BLaER1 treated with 17β-estradiol and CSF1 and Interleukin-3, amounts not matched to agents 10 nM and 100 nM (cell line): ENCODE measurements at regions not wholly inside any gene's neighbourhood (a gene's known extent, or its start where the extent isn't known, plus 50 kb on each side); places are given as distances from the start of the nearest gene placed in this dataset.

Experiments used
- H3K27ac ChIP-seq, 11 experiments: shearing (Covaris generic); formaldehyde crosslinking; 2 replicates each; pipeline ENCODE4 v1.8.1; 2022
- H3K27me3 ChIP-seq, 11 experiments: shearing (Covaris generic); formaldehyde crosslinking; 2 replicates each; pipeline ENCODE4 v1.8.1; 2022
- H3K36me3 ChIP-seq, 11 experiments: shearing (Covaris generic); formaldehyde crosslinking; 2 replicates each; pipeline ENCODE4 v1.8.1; 2022
- H3K4me1 ChIP-seq, 10 experiments: shearing (Covaris generic); formaldehyde crosslinking; 2 replicates each; pipeline ENCODE4 v1.8.1; 2022
- H3K4me2 ChIP-seq, 11 experiments: shearing (Covaris generic); formaldehyde crosslinking; 2 replicates each; pipeline ENCODE4 v1.8.1; 2022
- H3K4me3 ChIP-seq, 10 experiments: shearing (Covaris generic); formaldehyde crosslinking; 2 replicates each; pipeline ENCODE4 v1.8.1; 2022
- H3K9ac ChIP-seq, 11 experiments: shearing (Covaris generic); formaldehyde crosslinking; 2 replicates each; pipeline ENCODE4 v1.8.1; 2022
- H3K9me3 ChIP-seq, 11 experiments: shearing (Covaris generic); formaldehyde crosslinking; replicated peaks in 1 of 11; 2 replicates each; pipeline ENCODE4 v1.8.1; 2022
- H4K20me1 ChIP-seq, 11 experiments: shearing (Covaris generic); formaldehyde crosslinking; 2 replicates each; pipeline ENCODE4 v1.8.1; 2022
- Cebpa-rat ChIP-seq, 11 experiments: shearing (Covaris generic); IDR thresholded peaks; 2 replicates each; pipeline ENCODE4 v1.8.1; 2022

DNA sequence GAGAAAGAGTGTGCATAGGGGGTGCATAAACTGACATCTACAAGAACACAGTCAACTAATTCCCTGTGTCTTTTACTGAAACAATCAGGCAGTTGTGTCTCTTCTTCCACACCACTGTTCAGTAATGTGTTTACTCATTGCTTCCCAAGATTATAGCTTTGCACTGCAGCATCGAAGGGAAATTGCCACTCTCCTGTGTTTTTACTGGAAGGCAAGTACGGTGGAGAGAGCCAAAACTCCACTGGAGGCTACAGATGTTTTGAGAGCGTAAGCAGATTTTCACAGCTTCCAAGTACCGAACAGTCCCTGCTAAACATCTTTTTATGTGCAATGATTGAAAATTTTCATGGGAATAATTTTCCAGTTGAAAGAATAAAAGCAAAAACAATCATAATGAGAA is 510.5 kb upstream of the AKR1E2 start:
- no peak for TF ChIP-seq Cebpa-rat (IDR thresholded peaks at IDR 0.05)

DNA sequence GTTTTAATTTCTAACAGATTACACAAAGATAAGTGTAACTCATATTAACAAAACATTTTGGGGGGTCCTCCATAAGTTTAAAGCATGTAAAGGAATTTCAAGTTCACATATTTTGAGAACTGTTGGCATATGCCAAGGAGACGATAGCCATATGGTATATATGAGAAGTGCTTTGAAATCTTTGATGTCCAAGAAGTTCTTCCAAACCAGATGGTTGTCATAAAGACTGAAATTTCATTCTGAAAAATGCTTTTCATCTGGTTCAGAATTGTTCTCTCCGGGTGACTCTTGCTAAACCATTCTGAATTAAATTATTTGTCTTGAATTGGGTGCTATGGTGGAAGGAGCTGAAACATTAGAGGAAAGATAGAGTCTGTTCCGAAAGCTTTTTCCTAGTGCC is 513.0 kb upstream of the AKR1E2 start:
- Histone ChIP-seq H3K4me2 (no peak overlapping the region), H3K36me3 (no peaks in the 10 kb centered on the region), H3K9me3 (peaks cover 7 to 31% (median 25%) of the 10 kb centered on the region in 11 experiments; a peak in 18 of 22 replicates), H3K27ac (no peak overlapping the region), H3K27me3 (no peaks in the 10 kb centered on the region), H3K9ac (no peak overlapping the region), H4K20me1 (no peaks in the 10 kb centered on the region), H3K4me3 (no peak overlapping the region), H3K4me1 (peaks cover 0 to 32% (median 16%) of the 10 kb centered on the region in 10 experiments; a peak in 19 of 20 replicates)
- TF ChIP-seq Cebpa-rat (IDR thresholded peaks at IDR 0.05) = no peak

More for the DNA sequence above, 510.5 kb upstream of the AKR1E2 start:
- Histone ChIP-seq H3K9me3 (peaks cover 6 to 19% (median 15%) of the 10 kb centered on the region in 11 experiments; a peak in 16 of 22 replicates), H3K9ac (no peak overlapping the region), H3K27me3 (no peaks in the 10 kb centered on the region), H3K27ac (no peak overlapping the region), H3K4me1 (peaks cover 0 to 16% (median 5%) of the 10 kb centered on the region in 10 experiments; a peak in 17 of 20 replicates), H4K20me1 (no peaks in the 10 kb centered on the region), H3K4me3 (no peak overlapping the region), H3K36me3 (no peaks in the 10 kb centered on the region), H3K4me2 (no peak overlapping the region)

GRCh38 chr10:4312051-4312835 is 513.8 kb upstream of the AKR1E2 start:
- H3K9me3 ChIP-seq = peaks cover 7 to 34% (median 25%) of the 10 kb centered on the region in 11 experiments; a peak in 18 of 22 replicates
- no peak overlapping the region for H3K27ac ChIP-seq
- H3K4me1 ChIP-seq = peaks cover 0 to 32% (median 16%) of the 10 kb centered on the region in 10 experiments; a peak in 19 of 20 replicates
- no peak overlapping the region for H3K4me3 ChIP-seq
- H3K27me3 ChIP-seq = no peaks in the 10 kb centered on the region
- no peak for TF ChIP-seq Cebpa-rat (IDR thresholded peaks at IDR 0.05)
- no peak overlapping the region for H3K4me2 ChIP-seq
- H4K20me1 ChIP-seq = no peaks in the 10 kb centered on the region
- H3K9ac ChIP-seq = no peak overlapping the region
- no peaks in the 10 kb centered on the region for H3K36me3 ChIP-seq

GRCh38 chr10:4310172-4310571 is 515.8 kb upstream of the AKR1E2 start:
- Histone ChIP-seq H3K9me3 (peaks cover 7 to 34% (median 25%) of the 10 kb centered on the region in 11 experiments; a peak in 18 of 22 replicates), H3K4me2 (peak overlapping the region; percentile 33 to 74 (median 59)), H3K27ac (peak overlapping the region in 4 of 11 experiments; percentile 12 to 38 (median 26); a peak in 3 of 22 replicates), H3K36me3 (no peaks in the 10 kb centered on the region), H4K20me1 (no peaks in the 10 kb centered on the region), H3K27me3 (no peaks in the 10 kb centered on the region), H3K4me3 (peak overlapping the region in 5 of 10 experiments; percentile 12 to 34 (median 25); a peak in 4 of 20 replicates), H3K4me1 (peaks cover 0 to 32% (median 16%) of the 10 kb centered on the region in 10 experiments; a peak in 19 of 20 replicates), H3K9ac (0 out of 22 replicates have a peak overlapping the region, but pooled peaks of 1 of the 11 experiments have one; percentile 16)
- TF ChIP-seq Cebpa-rat (IDR thresholded peaks at IDR 0.05) = no peak

GRCh38 chr10:4307910-4308309 is 518.1 kb upstream of the AKR1E2 start:
- no peak overlapping the region for H3K4me3 ChIP-seq
- H3K4me2 ChIP-seq = no peak overlapping the region
- H3K36me3 ChIP-seq = no peaks in the 10 kb centered on the region

GRCh38 chr10:4306871-4307270 is 519.1 kb upstream of the AKR1E2 start:
- Histone ChIP-seq H3K27me3 (no peaks in the 10 kb centered on the region), H3K36me3 (no peaks in the 10 kb centered on the region), H3K27ac (no peak overlapping the region), H3K9ac (no peak overlapping the region), H3K4me3 (no peak overlapping the region), H3K4me2 (no peak overlapping the region), H3K4me1 (peaks cover 8 to 30% (median 19%) of the 10 kb centered on the region in 10 experiments; a peak in 19 of 20 replicates), H3K9me3 (peaks cover 7 to 30% (median 21%) of the 10 kb centered on the region in 11 experiments; a peak in 18 of 22 replicates), H4K20me1 (no peaks in the 10 kb centered on the region)
- TF ChIP-seq Cebpa-rat (IDR thresholded peaks at IDR 0.05) = no peak

More at GRCh38 chr10:4307910-4308309, 518.1 kb upstream of the AKR1E2 start:
- TF ChIP-seq Cebpa-rat (IDR thresholded peaks at IDR 0.05) = no peak
- peaks cover 8 to 32% (median 19%) of the 10 kb centered on the region in 10 experiments; a peak in 19 of 20 replicates for H3K4me1 ChIP-seq
- H4K20me1 ChIP-seq = no peaks in the 10 kb centered on the region
- H3K9me3 ChIP-seq = peaks cover 7 to 34% (median 22%) of the 10 kb centered on the region in 11 experiments; a peak in 18 of 22 replicates
- no peaks in the 10 kb centered on the region for H3K27me3 ChIP-seq
- no peak overlapping the region for H3K27ac ChIP-seq
- no peak overlapping the region for H3K9ac ChIP-seq

GRCh38 chr10:4303045-4303444 is 518.0 kb upstream of the KLF6 start:
- Histone ChIP-seq H4K20me1 (no peaks in the 10 kb centered on the region), H3K9me3 (peaks cover 0 to 5% (median 0%) of the 10 kb centered on the region in 11 experiments; a peak in 2 of 22 replicates), H3K4me2 (no peak overlapping the region), H3K9ac (no peak overlapping the region), H3K27ac (no peak overlapping the region), H3K4me3 (no peak overlapping the region), H3K36me3 (no peaks in the 10 kb centered on the region), H3K4me1 (peaks cover 0 to 11% (median 0%) of the 10 kb centered on the region in 10 experiments; a peak in 3 of 20 replicates), H3K27me3 (no peaks in the 10 kb centered on the region)
- TF ChIP-seq Cebpa-rat (IDR thresholded peaks at IDR 0.05) = no peak

- no peak overlapping the region for H3K4me3 ChIP-seq
- H3K9ac ChIP-seq = no peak overlapping the region
- H3K4me1 ChIP-seq = peaks cover 0 to 11% (median 0%) of the 10 kb centered on the region in 10 experiments; a peak in 3 of 20 replicates
- no peak for TF ChIP-seq Cebpa-rat (IDR thresholded peaks at IDR 0.05)
- H3K27me3 ChIP-seq = no peaks in the 10 kb centered on the region
- H3K4me2 ChIP-seq = no peak overlapping the region
- H3K36me3 ChIP-seq = no peaks in the 10 kb centered on the region
- H3K9me3 ChIP-seq = peaks cover 0 to 5% (median 0%) of the 10 kb centered on the region in 11 experiments; a peak in 1 of 22 replicates
- no peaks in the 10 kb centered on the region for H4K20me1 ChIP-seq
- H3K27ac ChIP-seq = no peak overlapping the region
Measured at GRCh38 chr10:4301291-4302045, 516.5 kb upstream of the KLF6 start.

- no peak for TF ChIP-seq Cebpa-rat (IDR thresholded peaks at IDR 0.05)
- Histone ChIP-seq H3K27ac (no peak overlapping the region), H3K4me3 (no peak overlapping the region)
Measured at GRCh38 chr10:4296161-4296560, 511.2 kb upstream of the KLF6 start.

More at GRCh38 chr10:4296161-4296560, 511.2 kb upstream of the KLF6 start:
- Histone ChIP-seq H3K36me3 (no peaks in the 10 kb centered on the region), H3K27me3 (no peaks in the 10 kb centered on the region), H3K9ac (no peak overlapping the region), H3K4me1 (no peaks in the 10 kb centered on the region), H4K20me1 (no peaks in the 10 kb centered on the region), H3K4me2 (no peak overlapping the region), H3K9me3 (no peaks in the 10 kb centered on the region)
